Fibroblast of lung (primary cell): ENCODE measurements at regions not wholly inside any gene's neighbourhood (a gene's known extent, or its start where the extent isn't known, plus 50 kb on each side); places are given as distances from the start of the nearest gene placed in this dataset.

Experiments used
- CTCF ChIP-seq, 2 donors: IDR thresholded peaks in 1 of 2; conservative IDR thresholded peaks in 1 of 2; 1 replicate in 1 of 2; 2 replicates in 1 of 2; pipeline ENCODE4 v1.5.1; 2011 to 2012; ENCODE audit warnings: low read length in 2 of 2, control low read depth in 1 of 2, inconsistent platforms in 1 of 2, low read depth in 1 of 2, mild to moderate bottlenecking in 1 of 2
- EZH2 ChIP-seq: IDR thresholded peaks from 2 replicates; pipeline ENCODE4 v1.5.1; 2012; ENCODE audit warnings: low read length, control low read depth, mild to moderate bottlenecking; ENCODE audit errors: missing control alignments

- TF ChIP-seq CTCF (conservative IDR thresholded peaks at IDR 0.05 in 1 of 2, IDR thresholded peaks at IDR 0.05 in 1 of 2; ENCODE audit: low read depth in 1 of 2, low read length in 2 of 2) (no peak), EZH2 (no peak)
Observed at GRCh38 chr15:94098921-94099573, 132.3 kb upstream of the MCTP2 start.
